ENCODE measurements at regions not wholly inside any gene's neighbourhood (a gene's known extent, or its start where the extent isn't known, plus 50 kb on each side); places are given as distances from the start of the nearest gene placed in this dataset.

GRCh38 chr1:224486801-224487583, 52.4 kb upstream of the WDR26 start:
- no peak for DNase-seq

- no peak for DNase-seq
These were observed 54.4 kb upstream of the WDR26 start for GRCh38 chr1:224488806-224489499.

- DNase-seq, result no peak
These were observed 55.2 kb upstream of the WDR26 start for GRCh38 chr1:224489534-224490365.

- no peak for DNase-seq
These were observed 56.2 kb upstream of the WDR26 start for GRCh38 chr1:224490549-224491537.

GRCh38 chr1:224492015-224492414, 57.4 kb upstream of the WDR26 start:
- DNase-seq, result no peak

- DNase-seq, result no peak
These were observed 58.0 kb upstream of the WDR26 start for GRCh38 chr1:224492632-224493031.

GRCh38 chr1:224493269-224493668, 58.7 kb upstream of the WDR26 start:
- DNase-seq, result no peak

- no peak for DNase-seq
These were observed 59.7 kb upstream of the WDR26 start for GRCh38 chr1:224494343-224494742.

GRCh38 chr1:224495866-224496265, 61.3 kb upstream of the WDR26 start:
- DNase-seq, result no peak

GRCh38 chr1:224496826-224497225, 62.2 kb upstream of the WDR26 start:
- DNase-seq, result no peak

- DNase-seq, result peak; percentile 47
These were observed 63.3 kb upstream of the WDR26 start for GRCh38 chr1:224497714-224498573.

GRCh38 chr1:224498574-224499170, 64.1 kb upstream of the WDR26 start:
- no peak for DNase-seq

- no peak for DNase-seq
These were observed 64.6 kb upstream of the WDR26 start for GRCh38 chr1:224499204-224499603.

- DNase-seq, result peak; percentile 2
These were observed 66.2 kb upstream of the WDR26 start for GRCh38 chr1:224500796-224501195.

- no peak for DNase-seq
These were observed 67.2 kb upstream of the WDR26 start for GRCh38 chr1:224501836-224502235.

GRCh38 chr1:224502459-224503160, 68.0 kb upstream of the WDR26 start:
- peak; percentile 6 for DNase-seq

GRCh38 chr1:224503161-224504118, 68.8 kb upstream of the WDR26 start:
- DNase-seq, result peak; percentile 94

GRCh38 chr1:224504297-224505041, 69.9 kb upstream of the WDR26 start:
- no peak for DNase-seq

Measured in GDM1 (cell line).